Mucosa of descending colon (tissue), 3 donors: ENCODE measurements at regions not wholly inside any gene's neighbourhood (a gene's known extent, or its start where the extent isn't known, plus 50 kb on each side); places are given as distances from the start of the nearest gene placed in this dataset.

Experiments
- ATAC-seq: fragments of 200-7000 bp; cut with Tn5 transposase; one replicate; pipeline ENCODE4 v1.9.1; 2020; ENCODE audit warnings: mild to moderate bottlenecking, moderate library complexity
- DNase-seq, 3 donors: peaks; one replicate each; pipeline ENCODE4 v3.0.0-alpha.2; 2020
- H3K36me3 ChIP-seq: fragments of 200-600 bp; one replicate; pipeline ENCODE4 v1.8.0; 2021; ENCODE audit warnings: low read depth, mild to moderate bottlenecking
- H3K4me1 ChIP-seq: fragments of 200-600 bp; one replicate; pipeline ENCODE4 v1.8.0; 2021; ENCODE audit warnings: low read depth, mild to moderate bottlenecking
- H3K4me3 ChIP-seq: fragments of 200-600 bp; one replicate; pipeline ENCODE4 v1.8.0; 2021; ENCODE audit warnings: mild to moderate bottlenecking
- H3K9me3 ChIP-seq: fragments of 200-600 bp; one replicate; pipeline ENCODE4 v1.8.0; 2021; ENCODE audit warnings: mild to moderate bottlenecking
- CTCF ChIP-seq: fragments of 200-600 bp; IDR thresholded peaks from one replicate; pipeline ENCODE4 v1.8.0; 2022; ENCODE audit warnings: antibody characterized with exemption, mild to moderate bottlenecking
- intact Hi-C, 2 donors: fragments of 100-400 bp; cut with DNase I in 1 of 2; cut with micrococcal nuclease in 1 of 2; formaldehyde crosslinking; loops; one replicate each; pipeline versions ENCODE4 v1.11.0 to v1.11.1; 2022; cut with DNase I, micrococcal nuclease
- donor health status: DM: no; HTN: no; CAD: no; lungs with moderate emphysema.
- donor health status: DM: no; HTN: no; CAD: no.
- donor health status: DM: no; HTN: yes; CAD: no.

- ATAC-seq = no peak
- H3K36me3 ChIP-seq = no peaks in the 10 kb centered on the region
- no peaks in the 10 kb centered on the region for H3K4me1 ChIP-seq
- no peak overlapping the region for H3K4me3 ChIP-seq
- no peaks in the 10 kb centered on the region for H3K9me3 ChIP-seq
- DNase-seq = no peak
- intact Hi-C loops = no loop called here
- no peak for TF ChIP-seq CTCF
Measured at GRCh38 chr5:88952344-88952743, 69.4 kb upstream of the MEF2C start.

GRCh38 chr5:88951457-88951856 lies 68.5 kb upstream of the MEF2C start:
- TF ChIP-seq CTCF = no peak
- H3K4me1 ChIP-seq = no peaks in the 10 kb centered on the region
- intact Hi-C loops = no loop called here
- H3K4me3 ChIP-seq = no peak overlapping the region
- no peaks in the 10 kb centered on the region for H3K9me3 ChIP-seq
- DNase-seq (no peak), ATAC-seq (no peak)
- no peaks in the 10 kb centered on the region for H3K36me3 ChIP-seq

- Histone ChIP-seq H3K4me1 (no peaks in the 10 kb centered on the region), H3K9me3 (no peaks in the 10 kb centered on the region), H3K4me3 (no peak overlapping the region), H3K36me3 (no peaks in the 10 kb centered on the region)
- intact Hi-C loops = loop anchor here in 1 of 2 donors (10.0 kb wide), 1 partner anchor 64 kb away; the partner anchor contains the start of gene MEF2C
- no peak for TF ChIP-seq CTCF
- DNase-seq = no peak
- no peak for ATAC-seq
Measured at GRCh38 chr5:88948746-88949600, 66.0 kb upstream of the MEF2C start.

- intact Hi-C loops = loop anchor here in 1 of 2 donors (10.0 kb wide), 1 partner anchor 60 kb away; the partner anchor contains the start of gene MEF2C
- no peak for DNase-seq
- no peaks in the 10 kb centered on the region for H3K36me3 ChIP-seq
- no peak overlapping the region for H3K4me3 ChIP-seq
- TF ChIP-seq CTCF = no peak
- H3K4me1 ChIP-seq = no peaks in the 10 kb centered on the region
- ATAC-seq = no peak
- H3K9me3 ChIP-seq = no peaks in the 10 kb centered on the region
Measured at GRCh38 chr5:88944751-88945531, 62.0 kb upstream of the MEF2C start.

GRCh38 chr5:88941581-88941980 lies 58.6 kb upstream of the MEF2C start:
- H3K4me3 ChIP-seq = no peak overlapping the region
- H3K9me3 ChIP-seq = no peaks in the 10 kb centered on the region
- DNase-seq = no peak
- peaks cover 15% of the 10 kb centered on the region for H3K4me1 ChIP-seq
- H3K36me3 ChIP-seq = no peaks in the 10 kb centered on the region
- no peak for TF ChIP-seq CTCF
- ATAC-seq = no peak
- intact Hi-C loops = loop anchor here in 1 of 2 donors (10.0 kb wide), 1 partner anchor 57 kb away; the partner anchor contains the start of gene MEF2C
